ENCODE measurements at regions not wholly inside any gene's neighbourhood (a gene's known extent, or its start where the extent isn't known, plus 50 kb on each side); places are given as distances from the start of the nearest gene placed in this dataset.

GRCh38 chr9:80615964-80616363 is 1044.2 kb downstream of the TLE4 start:
- no peak overlapping the region for H3K4me3 ChIP-seq (ENCODE audit: insufficient read depth in 1 of 2, low read depth in 1 of 2, low read length in 2 of 2)
- no peak overlapping the region for H3K4ac ChIP-seq (ENCODE audit: low read depth in 1 of 2, low read length in 2 of 2)
- H3K36me3 ChIP-seq (ENCODE audit: control insufficient read depth in 1 of 2, insufficient read depth in 2 of 2, low read depth in 1 of 2, low read length in 2 of 2), result no peaks in the 10 kb centered on the region
- no peak overlapping the region for H3K14ac ChIP-seq (ENCODE audit: low read length in 2 of 2)
- no peak overlapping the region for H3K9ac ChIP-seq (ENCODE audit: low read length)
- H3K4me2 ChIP-seq (ENCODE audit: low read length, poor library complexity, severe bottlenecking), result no peak overlapping the region
- no peak for DNase-seq
- no peak overlapping the region for H2AK5ac ChIP-seq (ENCODE audit: low read length, severe bottlenecking)
- 89% methylated on average over 3 of the region's 4 CpGs for WGBS
- no peak overlapping the region for H2AFZ ChIP-seq (ENCODE audit: low read depth, low read length)
- no peaks in the 10 kb centered on the region for H3K4me1 ChIP-seq (ENCODE audit: control insufficient read depth, insufficient read depth, low read depth, low read length)
- H3K18ac ChIP-seq (ENCODE audit: low read depth in 1 of 2, low read length in 2 of 2), result no peak overlapping the region
- no peaks in the 10 kb centered on the region for H3K27me3 ChIP-seq (ENCODE audit: control insufficient read depth in 1 of 2, insufficient read depth in 1 of 2, low read length in 2 of 2)
- no peaks in the 10 kb centered on the region for H3K79me1 ChIP-seq (replicated peaks; ENCODE audit: low read length, poor library complexity, severe bottlenecking)
- no peak overlapping the region for H2BK120ac ChIP-seq (ENCODE audit: low read depth, low read length)
- no peak overlapping the region for H4K8ac ChIP-seq (ENCODE audit: low read length)
- H3K23ac ChIP-seq (ENCODE audit: low read length in 2 of 2), result no peak overlapping the region
- H4K91ac ChIP-seq (ENCODE audit: low read length), result no peak overlapping the region
- H2BK15ac ChIP-seq (ENCODE audit: low read depth, poor library complexity, severe bottlenecking), result no peak overlapping the region
- no peak overlapping the region for H2BK5ac ChIP-seq (ENCODE audit: low read depth, low read length, poor library complexity, severe bottlenecking)
- no peak overlapping the region for H3K27ac ChIP-seq (ENCODE audit: low read length, poor library complexity, severe bottlenecking)
- no peak overlapping the region for H2BK12ac ChIP-seq (ENCODE audit: low read length in 2 of 2)
- H3K9me3 ChIP-seq (ENCODE audit: control insufficient read depth, low read length), result peaks cover 5% of the 10 kb centered on the region

- H3K9me3 ChIP-seq (ENCODE audit: control insufficient read depth, low read length), result no peaks in the 10 kb centered on the region
- H3K36me3 ChIP-seq (ENCODE audit: control insufficient read depth in 1 of 2, insufficient read depth in 2 of 2, low read depth in 1 of 2, low read length in 2 of 2), result no peaks in the 10 kb centered on the region
- H2AK5ac ChIP-seq (ENCODE audit: low read length, severe bottlenecking), result no peak overlapping the region
- no peak overlapping the region for H3K27ac ChIP-seq (ENCODE audit: low read length, poor library complexity, severe bottlenecking)
- no peak overlapping the region for H2BK120ac ChIP-seq (ENCODE audit: low read depth, low read length)
- no peak overlapping the region for H4K8ac ChIP-seq (ENCODE audit: low read length)
- H2BK15ac ChIP-seq (ENCODE audit: low read depth, poor library complexity, severe bottlenecking), result no peak overlapping the region
- no peak overlapping the region for H3K4me2 ChIP-seq (ENCODE audit: low read length, poor library complexity, severe bottlenecking)
- H2BK12ac ChIP-seq (ENCODE audit: low read length in 2 of 2), result no peak overlapping the region
- H4K91ac ChIP-seq (ENCODE audit: low read length), result no peak overlapping the region
- H3K9ac ChIP-seq (ENCODE audit: low read length), result no peak overlapping the region
- peak; percentile 22 for DNase-seq
- H3K79me1 ChIP-seq (replicated peaks; ENCODE audit: low read length, poor library complexity, severe bottlenecking), result no peaks in the 10 kb centered on the region
- H3K23ac ChIP-seq (ENCODE audit: low read length in 2 of 2), result no peak overlapping the region
- no peak overlapping the region for H3K4me3 ChIP-seq (ENCODE audit: insufficient read depth in 1 of 2, low read depth in 1 of 2, low read length in 2 of 2)
- no peaks in the 10 kb centered on the region for H3K4me1 ChIP-seq (ENCODE audit: control insufficient read depth, insufficient read depth, low read depth, low read length)
- no peak overlapping the region for H2BK5ac ChIP-seq (ENCODE audit: low read depth, low read length, poor library complexity, severe bottlenecking)
- no peak overlapping the region for H3K4ac ChIP-seq (ENCODE audit: low read depth in 1 of 2, low read length in 2 of 2)
- no peak overlapping the region for H2AFZ ChIP-seq (ENCODE audit: low read depth, low read length)
- 14% methylated on average over 1 of the region's 3 CpGs for WGBS
- no peak overlapping the region for H3K18ac ChIP-seq (ENCODE audit: low read depth in 1 of 2, low read length in 2 of 2)
- no peaks in the 10 kb centered on the region for H3K27me3 ChIP-seq (ENCODE audit: control insufficient read depth in 1 of 2, insufficient read depth in 1 of 2, low read length in 2 of 2)
- H3K14ac ChIP-seq (ENCODE audit: low read length in 2 of 2), result no peak overlapping the region
Observed at GRCh38 chr9:80605793-80606192, 1034.0 kb downstream of the TLE4 start.

DNA sequence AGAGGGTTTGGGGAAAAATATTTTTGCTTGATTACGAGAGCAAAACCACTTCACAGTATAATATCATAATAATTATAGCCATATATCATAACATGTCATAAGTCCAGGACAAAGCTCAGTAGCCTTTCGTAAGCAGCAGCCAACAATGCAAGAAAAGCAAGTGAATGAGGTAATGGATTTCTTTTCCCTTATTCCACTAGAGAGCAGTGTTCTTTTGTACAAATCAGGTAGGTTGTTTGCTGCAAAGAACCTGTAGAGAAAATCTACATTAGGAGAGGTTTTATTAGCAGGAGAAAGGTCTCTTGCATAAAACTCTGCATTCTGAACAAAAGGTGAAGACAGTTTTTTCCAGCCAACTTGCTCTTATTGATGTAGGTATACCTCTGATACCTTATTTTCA is 1033.4 kb downstream of the TLE4 start:
- Histone ChIP-seq H4K91ac (ENCODE audit: low read length) (no peak overlapping the region), H3K23ac (ENCODE audit: low read length in 2 of 2) (no peak overlapping the region), H2BK12ac (ENCODE audit: low read length in 2 of 2) (no peak overlapping the region), H2AK5ac (ENCODE audit: low read length, severe bottlenecking) (no peak overlapping the region), H2BK15ac (ENCODE audit: low read depth, poor library complexity, severe bottlenecking) (no peak overlapping the region), H3K4ac (ENCODE audit: low read depth in 1 of 2, low read length in 2 of 2) (no peak overlapping the region), H3K4me3 (ENCODE audit: insufficient read depth in 1 of 2, low read depth in 1 of 2, low read length in 2 of 2) (no peak overlapping the region), H3K18ac (ENCODE audit: low read depth in 1 of 2, low read length in 2 of 2) (no peak overlapping the region), H3K9ac (ENCODE audit: low read length) (no peak overlapping the region), H3K27me3 (ENCODE audit: control insufficient read depth in 1 of 2, insufficient read depth in 1 of 2, low read length in 2 of 2) (no peaks in the 10 kb centered on the region), H2AFZ (ENCODE audit: low read depth, low read length) (no peak overlapping the region), H3K4me1 (ENCODE audit: control insufficient read depth, insufficient read depth, low read depth, low read length) (no peaks in the 10 kb centered on the region), H3K14ac (ENCODE audit: low read length in 2 of 2) (no peak overlapping the region), H2BK5ac (ENCODE audit: low read depth, low read length, poor library complexity, severe bottlenecking) (no peak overlapping the region), H3K79me1 (replicated peaks; ENCODE audit: low read length, poor library complexity, severe bottlenecking) (no peaks in the 10 kb centered on the region), H3K4me2 (ENCODE audit: low read length, poor library complexity, severe bottlenecking) (no peak overlapping the region), H3K36me3 (ENCODE audit: control insufficient read depth in 1 of 2, insufficient read depth in 2 of 2, low read depth in 1 of 2, low read length in 2 of 2) (no peaks in the 10 kb centered on the region), H3K9me3 (ENCODE audit: control insufficient read depth, low read length) (no peaks in the 10 kb centered on the region), H4K8ac (ENCODE audit: low read length) (no peak overlapping the region), H3K27ac (ENCODE audit: low read length, poor library complexity, severe bottlenecking) (no peak overlapping the region), H2BK120ac (ENCODE audit: low read depth, low read length) (no peak overlapping the region)
- no CpG with 5 or more reads among the region's 2 CpGs for WGBS
- DNase-seq, result peak; percentile 57

- no peak overlapping the region for H3K14ac ChIP-seq (ENCODE audit: low read length in 2 of 2)
- H3K27ac ChIP-seq (ENCODE audit: low read length, poor library complexity, severe bottlenecking), result no peak overlapping the region
- no peak overlapping the region for H2AFZ ChIP-seq (ENCODE audit: low read depth, low read length)
- no peaks in the 10 kb centered on the region for H3K9me3 ChIP-seq (ENCODE audit: control insufficient read depth, low read length)
- 91% methylated on average over 4 of the region's 5 CpGs for WGBS
- no peak overlapping the region for H3K4me2 ChIP-seq (ENCODE audit: low read length, poor library complexity, severe bottlenecking)
- H2AK5ac ChIP-seq (ENCODE audit: low read length, severe bottlenecking), result no peak overlapping the region
- no peak overlapping the region for H2BK120ac ChIP-seq (ENCODE audit: low read depth, low read length)
- H3K79me1 ChIP-seq (replicated peaks; ENCODE audit: low read length, poor library complexity, severe bottlenecking), result no peaks in the 10 kb centered on the region
- no peak overlapping the region for H3K9ac ChIP-seq (ENCODE audit: low read length)
- no peak overlapping the region for H3K4ac ChIP-seq (ENCODE audit: low read depth in 1 of 2, low read length in 2 of 2)
- no peaks in the 10 kb centered on the region for H3K4me1 ChIP-seq (ENCODE audit: control insufficient read depth, insufficient read depth, low read depth, low read length)
- H4K8ac ChIP-seq (ENCODE audit: low read length), result no peak overlapping the region
- H3K36me3 ChIP-seq (ENCODE audit: control insufficient read depth in 1 of 2, insufficient read depth in 2 of 2, low read depth in 1 of 2, low read length in 2 of 2), result no peaks in the 10 kb centered on the region
- H3K23ac ChIP-seq (ENCODE audit: low read length in 2 of 2), result no peak overlapping the region
- H2BK15ac ChIP-seq (ENCODE audit: low read depth, poor library complexity, severe bottlenecking), result no peak overlapping the region
- H4K91ac ChIP-seq (ENCODE audit: low read length), result no peak overlapping the region
- no peak overlapping the region for H3K4me3 ChIP-seq (ENCODE audit: insufficient read depth in 1 of 2, low read depth in 1 of 2, low read length in 2 of 2)
- no peak overlapping the region for H2BK12ac ChIP-seq (ENCODE audit: low read length in 2 of 2)
- no peak overlapping the region for H3K18ac ChIP-seq (ENCODE audit: low read depth in 1 of 2, low read length in 2 of 2)
- H2BK5ac ChIP-seq (ENCODE audit: low read depth, low read length, poor library complexity, severe bottlenecking), result no peak overlapping the region
- DNase-seq, result no peak
- H3K27me3 ChIP-seq (ENCODE audit: control insufficient read depth in 1 of 2, insufficient read depth in 1 of 2, low read length in 2 of 2), result no peaks in the 10 kb centered on the region
Observed at GRCh38 chr9:80602291-80602690, 1030.5 kb downstream of the TLE4 start.

All from mesenchymal stem cell (in vitro differentiated cells and primary cell).